ENCODE measurements at regions not wholly inside any gene's neighbourhood (a gene's known extent, or its start where the extent isn't known, plus 50 kb on each side); places are given as distances from the start of the nearest gene placed in this dataset.

DNA sequence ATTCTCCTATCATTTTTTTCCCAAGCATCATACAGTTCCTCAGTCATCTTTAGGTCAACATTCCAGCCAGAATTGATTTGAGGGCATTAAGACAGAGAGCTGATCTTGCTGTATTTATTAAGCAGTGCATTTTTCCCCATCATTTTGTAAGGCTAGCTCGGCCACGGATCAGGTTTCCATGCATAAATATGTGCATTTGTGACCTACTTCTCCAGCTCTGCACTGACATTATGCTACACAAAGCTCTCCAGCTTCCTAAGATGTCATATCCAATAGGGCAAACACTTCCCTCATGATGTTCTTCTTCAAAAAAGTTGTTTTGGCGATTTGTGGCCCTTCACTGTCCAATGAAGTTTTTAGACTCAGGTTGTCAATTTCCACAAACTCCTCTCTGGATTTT, 202.6 kb downstream of the C7orf25 start:
- no peaks in the 10 kb centered on the region for H3K36me3 ChIP-seq (ENCODE audit: control insufficient read depth in 4 of 4, insufficient read depth in 4 of 4, low read length in 3 of 4)
- 94% methylated on average over 2 of the region's 3 CpGs for WGBS (ENCODE audit: insufficient coverage)
- no peak for DNase-seq
- CTCF ChIA-PET, result no interaction called here
- POLR2A ChIA-PET, result no interaction called here
- H3K4me1 ChIP-seq (ENCODE audit: control extremely low read depth in 1 of 4, control insufficient read depth in 4 of 4, insufficient read depth in 4 of 4, low read length in 3 of 4), result no peaks in the 10 kb centered on the region
- H3K27ac ChIP-seq (ENCODE audit: insufficient read depth in 1 of 2, low read depth in 1 of 2, low read length in 2 of 2, poor library complexity in 1 of 2, severe bottlenecking in 2 of 2), result no peak overlapping the region
- H3K27me3 ChIP-seq (replicated peaks in 2 of 5; ENCODE audit: control insufficient read depth in 4 of 5, insufficient read depth in 5 of 5, low read length in 4 of 5), result peaks cover 0 to 3% (median 0%) of the 10 kb centered on the region in 5 experiments
- H3K9me3 ChIP-seq (ENCODE audit: control extremely low read depth in 1 of 5, control insufficient read depth in 4 of 5, insufficient read depth in 2 of 5, low read depth in 1 of 5, low read length in 4 of 5), result peaks cover 0 to 1% (median 0%) of the 10 kb centered on the region in 5 experiments
- H3K4me3 ChIP-seq (ENCODE audit: control insufficient read depth in 1 of 7, extremely low read depth in 1 of 7, insufficient read depth in 4 of 7, low read depth in 2 of 7, low read length in 6 of 7), result no peak overlapping the region

DNA sequence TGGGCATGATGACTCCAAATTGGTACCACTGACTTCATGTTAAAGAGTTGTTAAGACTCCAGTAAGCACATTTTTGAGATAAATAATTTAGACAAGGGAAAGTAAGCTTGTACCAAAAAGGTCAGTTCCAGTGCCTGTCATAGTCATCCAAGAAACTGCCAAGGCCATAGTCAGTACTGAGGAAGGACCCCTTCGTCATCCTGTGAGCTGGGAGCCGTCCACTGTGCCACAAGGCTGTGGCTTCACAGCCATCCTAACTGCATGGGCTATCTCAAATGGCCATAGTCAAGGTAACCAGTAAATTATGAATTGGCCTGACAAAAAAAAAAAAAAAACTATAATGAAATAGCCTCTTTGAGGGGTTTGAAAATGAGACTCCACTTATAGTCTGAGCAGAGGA, 207.2 kb downstream of the C7orf25 start:
- H3K36me3 ChIP-seq (ENCODE audit: control insufficient read depth in 4 of 4, insufficient read depth in 4 of 4, low read length in 3 of 4), result no peaks in the 10 kb centered on the region
- ChIA-PET POLR2A (no interaction called here), CTCF (no interaction called here)
- peaks cover 0 to 2% (median 0%) of the 10 kb centered on the region in 5 experiments for H3K9me3 ChIP-seq (ENCODE audit: control extremely low read depth in 1 of 5, control insufficient read depth in 4 of 5, insufficient read depth in 2 of 5, low read depth in 1 of 5, low read length in 4 of 5)
- H3K4me1 ChIP-seq (ENCODE audit: control extremely low read depth in 1 of 4, control insufficient read depth in 4 of 4, insufficient read depth in 4 of 4, low read length in 3 of 4), result no peaks in the 10 kb centered on the region
- 94% methylated on average over 2 of the region's 2 CpGs for WGBS (ENCODE audit: insufficient coverage)
- no peak overlapping the region for H3K27ac ChIP-seq (ENCODE audit: insufficient read depth in 1 of 2, low read depth in 1 of 2, low read length in 2 of 2, poor library complexity in 1 of 2, severe bottlenecking in 2 of 2)
- H3K4me3 ChIP-seq (ENCODE audit: control insufficient read depth in 1 of 7, extremely low read depth in 1 of 7, insufficient read depth in 4 of 7, low read depth in 2 of 7, low read length in 6 of 7), result no peak overlapping the region
- no peak for DNase-seq
- H3K27me3 ChIP-seq (replicated peaks in 2 of 5; ENCODE audit: control insufficient read depth in 4 of 5, insufficient read depth in 5 of 5, low read length in 4 of 5), result peaks cover 0 to 3% (median 0%) of the 10 kb centered on the region in 5 experiments

DNA sequence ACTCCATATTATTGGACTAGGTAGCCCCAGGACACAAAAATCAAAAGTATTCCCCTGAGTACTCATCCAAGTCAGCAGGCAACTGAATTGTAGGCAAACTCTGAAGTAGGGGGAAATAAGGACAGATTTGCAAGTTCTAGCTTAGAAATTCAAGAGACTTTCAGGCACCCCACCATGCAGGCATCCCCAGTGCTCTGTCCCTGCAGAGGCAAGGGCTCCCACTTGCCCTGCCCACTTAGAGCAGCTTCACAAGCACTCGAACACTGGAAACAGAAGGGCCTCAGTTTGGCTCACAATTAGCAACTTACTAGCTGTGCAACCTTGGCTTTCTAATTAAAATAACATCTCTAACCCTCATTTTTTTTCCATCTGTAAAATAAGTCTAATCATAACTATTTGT, 209.2 kb downstream of the C7orf25 start:
- Histone ChIP-seq H3K9me3 (ENCODE audit: control extremely low read depth in 1 of 5, control insufficient read depth in 4 of 5, insufficient read depth in 2 of 5, low read depth in 1 of 5, low read length in 4 of 5) (peaks cover 0 to 2% (median 0%) of the 10 kb centered on the region in 5 experiments), H3K4me1 (ENCODE audit: control extremely low read depth in 1 of 4, control insufficient read depth in 4 of 4, insufficient read depth in 4 of 4, low read length in 3 of 4) (no peaks in the 10 kb centered on the region), H3K27me3 (replicated peaks in 2 of 5; ENCODE audit: control insufficient read depth in 4 of 5, insufficient read depth in 5 of 5, low read length in 4 of 5) (no peaks in the 10 kb centered on the region), H3K4me3 (ENCODE audit: control insufficient read depth in 1 of 7, extremely low read depth in 1 of 7, insufficient read depth in 4 of 7, low read depth in 2 of 7, low read length in 6 of 7) (no peak overlapping the region), H3K36me3 (ENCODE audit: control insufficient read depth in 4 of 4, insufficient read depth in 4 of 4, low read length in 3 of 4) (no peaks in the 10 kb centered on the region), H3K27ac (ENCODE audit: insufficient read depth in 1 of 2, low read depth in 1 of 2, low read length in 2 of 2, poor library complexity in 1 of 2, severe bottlenecking in 2 of 2) (no peak overlapping the region)
- POLR2A ChIA-PET, result no interaction called here
- CTCF ChIA-PET, result no interaction called here
- DNase-seq, result no peak
- no CpG with 5 or more reads among the region's 1 CpG for WGBS (ENCODE audit: insufficient coverage)

DNA sequence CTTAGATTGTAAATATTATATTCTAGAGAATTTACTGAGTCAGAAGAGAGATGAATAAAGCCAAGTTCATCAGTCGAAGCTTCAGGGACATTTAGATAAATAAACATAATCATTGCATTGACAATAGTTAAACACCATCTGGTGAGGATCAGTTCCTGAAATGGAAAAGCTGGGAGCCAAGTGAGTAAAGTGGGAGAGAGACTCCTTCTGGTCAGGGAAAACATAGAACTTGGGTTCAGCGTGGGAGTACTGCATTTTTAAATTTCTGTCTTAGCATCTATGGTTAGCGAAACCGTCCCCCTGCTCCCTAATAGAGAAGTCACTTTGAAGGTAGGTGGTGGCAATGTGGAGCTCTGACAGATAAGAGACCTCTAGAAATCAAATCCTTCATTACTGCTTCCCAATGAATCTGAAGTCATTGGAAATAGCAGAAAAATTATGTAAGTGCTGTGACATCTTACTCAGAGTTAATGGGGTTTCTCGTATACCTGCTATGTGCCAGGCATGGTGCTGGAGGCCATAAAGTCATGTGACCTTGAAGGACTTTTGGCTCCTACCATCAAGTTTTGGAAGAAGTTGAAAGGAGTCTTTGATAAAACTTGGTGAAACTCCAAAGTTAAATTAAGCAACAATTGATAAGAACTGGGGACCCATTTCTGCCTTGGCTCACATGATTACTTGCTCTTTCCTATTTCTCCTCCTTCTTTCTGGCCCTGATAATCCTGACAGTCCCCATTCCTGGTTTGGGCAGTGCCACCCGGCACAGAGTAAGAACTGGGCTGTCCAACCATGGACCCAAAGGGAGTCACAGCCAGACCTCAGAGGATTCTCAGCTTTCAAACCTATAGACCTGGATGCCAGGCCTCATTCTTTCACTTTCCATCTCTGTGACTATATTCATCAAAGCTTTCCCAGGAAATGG, 211.2 kb downstream of the C7orf25 start:
- no peak for DNase-seq
- WGBS (ENCODE audit: insufficient coverage), result 100% methylated on average over 4 of the region's 6 CpGs
- H3K27me3 ChIP-seq (replicated peaks in 2 of 5; ENCODE audit: control insufficient read depth in 4 of 5, insufficient read depth in 5 of 5, low read length in 4 of 5), result no peaks in the 10 kb centered on the region
- H3K36me3 ChIP-seq (ENCODE audit: control insufficient read depth in 4 of 4, insufficient read depth in 4 of 4, low read length in 3 of 4), result no peaks in the 10 kb centered on the region
- peaks cover 0 to 2% (median 0%) of the 10 kb centered on the region in 5 experiments for H3K9me3 ChIP-seq (ENCODE audit: control extremely low read depth in 1 of 5, control insufficient read depth in 4 of 5, insufficient read depth in 2 of 5, low read depth in 1 of 5, low read length in 4 of 5)
- H3K27ac ChIP-seq (ENCODE audit: insufficient read depth in 1 of 2, low read depth in 1 of 2, low read length in 2 of 2, poor library complexity in 1 of 2, severe bottlenecking in 2 of 2), result no peak overlapping the region
- ChIA-PET CTCF (interaction anchor here (0.6 kb wide), 1 partner anchor 403 kb away, joined by 4 read pairs; no protein-coding TSS in a partner anchor), POLR2A (no interaction called here)
- no peak overlapping the region for H3K4me3 ChIP-seq (ENCODE audit: control insufficient read depth in 1 of 7, extremely low read depth in 1 of 7, insufficient read depth in 4 of 7, low read depth in 2 of 7, low read length in 6 of 7)
- H3K4me1 ChIP-seq (ENCODE audit: control extremely low read depth in 1 of 4, control insufficient read depth in 4 of 4, insufficient read depth in 4 of 4, low read length in 3 of 4), result no peaks in the 10 kb centered on the region

DNA sequence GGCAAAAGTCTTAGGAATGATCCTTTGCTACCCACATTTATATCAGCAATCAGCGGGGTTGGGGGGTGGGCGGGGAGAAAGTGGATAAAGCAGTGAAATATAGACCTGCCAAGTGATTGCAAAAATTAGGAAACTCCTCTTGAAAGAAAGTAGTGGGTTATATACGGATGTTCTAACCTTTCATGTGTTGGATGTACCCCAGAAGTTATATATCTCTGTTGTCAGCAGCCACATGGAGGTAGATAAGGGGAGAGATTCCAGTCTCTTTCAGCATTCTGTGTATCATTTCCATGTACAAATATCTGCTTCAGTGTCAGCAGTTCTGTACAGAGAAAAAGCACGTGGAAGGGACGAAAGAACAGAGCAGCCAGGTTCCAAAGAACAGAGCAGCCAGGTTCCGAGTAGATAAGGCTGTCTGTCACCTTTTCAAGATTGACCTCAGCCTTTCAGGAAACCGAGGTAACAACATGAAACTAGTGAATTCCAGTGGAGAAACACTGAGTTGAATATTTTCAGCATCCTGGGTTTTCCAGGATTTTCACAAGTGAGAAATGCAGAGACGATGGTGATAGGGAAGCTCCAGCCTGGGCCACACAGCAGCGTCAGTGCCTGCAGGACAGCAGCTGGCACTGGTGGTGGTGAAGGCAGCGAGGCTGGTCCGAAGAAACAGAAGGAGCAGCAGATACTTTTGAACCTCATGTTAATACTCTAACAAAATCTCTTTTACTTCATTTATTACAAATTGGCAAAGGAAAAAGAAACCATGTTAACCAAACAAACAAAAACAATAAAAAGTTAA, 212.3 kb downstream of the C7orf25 start:
- DNase-seq, result no peak
- 84% methylated on average over 7 of the region's 11 CpGs for WGBS (ENCODE audit: insufficient coverage)

DNA sequence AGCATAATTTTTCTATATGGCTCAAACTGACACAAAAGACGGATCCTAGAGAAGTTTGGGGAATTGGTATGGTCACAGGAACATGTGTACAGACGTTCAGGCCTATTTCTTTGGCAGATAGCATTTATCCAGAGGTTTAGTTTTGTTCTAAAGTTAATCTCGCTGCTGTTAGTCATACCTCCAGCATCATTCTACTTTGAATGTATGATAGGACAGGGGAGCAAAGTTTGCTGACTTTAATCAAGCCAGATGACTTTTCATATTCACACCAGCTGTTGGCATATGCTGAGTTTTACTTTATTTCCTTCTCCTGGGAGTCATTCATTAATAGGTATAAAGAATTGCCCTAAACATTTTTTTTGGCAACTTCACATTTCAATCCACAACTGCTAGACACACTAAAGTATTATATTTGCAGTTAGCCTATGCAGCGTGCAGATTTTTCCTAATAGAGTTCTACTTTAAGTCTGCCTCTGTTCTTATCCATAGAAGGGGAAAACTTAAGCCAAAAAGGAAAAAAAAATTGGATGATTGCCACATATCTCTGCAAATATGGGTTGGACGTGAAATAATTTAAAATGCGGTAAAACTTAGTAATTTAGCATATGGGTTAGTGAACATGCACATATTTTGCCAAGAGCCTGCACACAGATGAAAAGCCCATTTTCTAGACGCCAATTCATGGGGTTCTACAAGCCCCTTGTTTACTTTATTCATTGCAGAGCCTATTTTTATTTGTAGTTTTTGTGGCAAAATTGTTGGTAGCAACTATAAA, 213.1 kb downstream of the C7orf25 start:
- no peak for DNase-seq
- ChIA-PET POLR2A (no interaction called here), CTCF (no interaction called here)
- Histone ChIP-seq H3K27me3 (replicated peaks in 2 of 5; ENCODE audit: control insufficient read depth in 4 of 5, insufficient read depth in 5 of 5, low read length in 4 of 5) (no peaks in the 10 kb centered on the region), H3K27ac (ENCODE audit: insufficient read depth in 1 of 2, low read depth in 1 of 2, low read length in 2 of 2, poor library complexity in 1 of 2, severe bottlenecking in 2 of 2) (no peak overlapping the region), H3K4me1 (ENCODE audit: control extremely low read depth in 1 of 4, control insufficient read depth in 4 of 4, insufficient read depth in 4 of 4, low read length in 3 of 4) (no peaks in the 10 kb centered on the region), H3K9me3 (ENCODE audit: control extremely low read depth in 1 of 5, control insufficient read depth in 4 of 5, insufficient read depth in 2 of 5, low read depth in 1 of 5, low read length in 4 of 5) (peaks cover 0 to 2% (median 0%) of the 10 kb centered on the region in 5 experiments), H3K36me3 (ENCODE audit: control insufficient read depth in 4 of 4, insufficient read depth in 4 of 4, low read length in 3 of 4) (no peaks in the 10 kb centered on the region), H3K4me3 (ENCODE audit: control insufficient read depth in 1 of 7, extremely low read depth in 1 of 7, insufficient read depth in 4 of 7, low read depth in 2 of 7, low read length in 6 of 7) (no peak overlapping the region)
- 97% methylated on average over 6 of the region's 7 CpGs for WGBS (ENCODE audit: insufficient coverage)

More for the DNA sequence above, 212.3 kb downstream of the C7orf25 start:
- Histone ChIP-seq H3K4me3 (ENCODE audit: control insufficient read depth in 1 of 7, extremely low read depth in 1 of 7, insufficient read depth in 4 of 7, low read depth in 2 of 7, low read length in 6 of 7) (no peak overlapping the region), H3K27me3 (replicated peaks in 2 of 5; ENCODE audit: control insufficient read depth in 4 of 5, insufficient read depth in 5 of 5, low read length in 4 of 5) (no peaks in the 10 kb centered on the region), H3K9me3 (ENCODE audit: control extremely low read depth in 1 of 5, control insufficient read depth in 4 of 5, insufficient read depth in 2 of 5, low read depth in 1 of 5, low read length in 4 of 5) (peaks cover 0 to 2% (median 0%) of the 10 kb centered on the region in 5 experiments), H3K4me1 (ENCODE audit: control extremely low read depth in 1 of 4, control insufficient read depth in 4 of 4, insufficient read depth in 4 of 4, low read length in 3 of 4) (no peaks in the 10 kb centered on the region), H3K27ac (ENCODE audit: insufficient read depth in 1 of 2, low read depth in 1 of 2, low read length in 2 of 2, poor library complexity in 1 of 2, severe bottlenecking in 2 of 2) (no peak overlapping the region), H3K36me3 (ENCODE audit: control insufficient read depth in 4 of 4, insufficient read depth in 4 of 4, low read length in 3 of 4) (no peaks in the 10 kb centered on the region)
- ChIA-PET POLR2A (no interaction called here), CTCF (no interaction called here)

Data from common myeloid progenitor, CD34-positive (primary cell).